SK-N-SH treated with all-trans-retinoic acid at 6 μM for 48 hours (cell line): ENCODE measurements at regions not wholly inside any gene's neighbourhood (a gene's known extent, or its start where the extent isn't known, plus 50 kb on each side); places are given as distances from the start of the nearest gene placed in this dataset.

Experiments
- ATAC-seq: fragments of 200-7000 bp; cut with Tn5 transposase; 3 replicates; pipeline ENCODE4 v1.9.1; 2020; ENCODE audit warnings: mild to moderate bottlenecking, moderate library complexity
- ARNTL ChIP-seq: fragments of 450-650 bp; formaldehyde crosslinking; IDR thresholded peaks from 2 replicates; pipeline ENCODE4 v1.5.0; 2020; ENCODE audit warnings: low read depth, mild to moderate bottlenecking, moderate library complexity, borderline replicate concordance
- BACH2 ChIP-seq: fragments of 250-450 bp; sonication (Bioruptor Pico); IDR thresholded peaks from 2 replicates; pipeline ENCODE4 v1.9.0; 2021; ENCODE audit warnings: mild to moderate bottlenecking, borderline replicate concordance
- CREB5 ChIP-seq: fragments of 250-450 bp; sonication (Bioruptor Pico); IDR thresholded peaks from 2 replicates; pipeline ENCODE4 v1.5.1; 2020; ENCODE audit warnings: low read depth, mild to moderate bottlenecking, moderate library complexity
- CSDC2 ChIP-seq: fragments of 250-450 bp; sonication (Bioruptor Pico); IDR thresholded peaks from 2 replicates; pipeline ENCODE4 v1.5.0; 2020; ENCODE audit warnings: mild to moderate bottlenecking, moderate library complexity
- CSRNP3 ChIP-seq: fragments of 250-450 bp; sonication (Bioruptor Pico); IDR thresholded peaks from 2 replicates; pipeline ENCODE4 v1.5.1; 2021; ENCODE audit warnings: mild to moderate bottlenecking, moderate library complexity
- ESRRG ChIP-seq: fragments of 250-450 bp; sonication (Bioruptor Pico); IDR thresholded peaks from 2 replicates; pipeline ENCODE4 v1.6.1; 2021; ENCODE audit warnings: mild to moderate bottlenecking
- GLIS3 ChIP-seq: fragments of 250-450 bp; sonication (Bioruptor Pico); IDR thresholded peaks from 2 replicates; pipeline ENCODE4 v1.5.0; 2020; ENCODE audit warnings: mild to moderate bottlenecking, moderate library complexity
- ISL1 ChIP-seq: fragments of 250-450 bp; sonication (Bioruptor Pico); IDR thresholded peaks from 2 replicates; pipeline ENCODE4 v2.1.2; 2022; ENCODE audit warnings: mild to moderate bottlenecking, moderate library complexity
- POU6F1 ChIP-seq: fragments of 250-450 bp; sonication (Bioruptor Pico); IDR thresholded peaks from 2 replicates; pipeline ENCODE4 v1.8.0; 2021; ENCODE audit warnings: low read depth, mild to moderate bottlenecking, moderate library complexity, borderline replicate concordance
- PPARA ChIP-seq: fragments of 250-450 bp; sonication (Bioruptor Pico); IDR thresholded peaks from 2 replicates; pipeline ENCODE4 v1.5.0; 2020; ENCODE audit warnings: mild to moderate bottlenecking, borderline replicate concordance
- RARB ChIP-seq: fragments of 250-450 bp; sonication (Bioruptor Pico); IDR thresholded peaks from 2 replicates; pipeline ENCODE4 v1.8.0; 2021; ENCODE audit warnings: mild to moderate bottlenecking, moderate library complexity
- TCF4 ChIP-seq: fragments of 250-450 bp; sonication (Bioruptor Pico); IDR thresholded peaks from 2 replicates; pipeline ENCODE4 v1.8.0; 2021; ENCODE audit warnings: mild to moderate bottlenecking, moderate library complexity, borderline replicate concordance
- TOX ChIP-seq: fragments of 250-450 bp; sonication (Bioruptor Pico); IDR thresholded peaks from 2 replicates; pipeline ENCODE4 v1.8.0; 2021; ENCODE audit warnings: mild to moderate bottlenecking, moderate library complexity, borderline replicate concordance
- TSHZ2 ChIP-seq: fragments of 250-450 bp; sonication (Bioruptor Pico); IDR thresholded peaks from 2 replicates; pipeline ENCODE4 v1.5.0; 2020; ENCODE audit warnings: mild to moderate bottlenecking, moderate library complexity
- ZC3H10 ChIP-seq: fragments of 250-450 bp; sonication (Bioruptor Pico); IDR thresholded peaks from 2 replicates; pipeline ENCODE4 v1.5.1; 2021; ENCODE audit warnings: mild to moderate bottlenecking, moderate library complexity
- ZFP3 ChIP-seq: fragments of 250-450 bp; sonication (Bioruptor Pico); IDR thresholded peaks from 2 replicates; pipeline ENCODE4 v1.5.0; 2020; ENCODE audit warnings: mild to moderate bottlenecking, moderate library complexity
- ZFP30 ChIP-seq: fragments of 450-650 bp; formaldehyde crosslinking; IDR thresholded peaks from 2 replicates; pipeline ENCODE4 v1.5.0; 2022; ENCODE audit warnings: mild to moderate bottlenecking, moderate library complexity
- ZNF565 ChIP-seq: fragments of 450-650 bp; formaldehyde crosslinking; conservative IDR thresholded peaks from 2 replicates; pipeline ENCODE4 v1.5.0; 2020; ENCODE audit warnings: low read depth, mild to moderate bottlenecking, moderate library complexity
- ZNF70 ChIP-seq: fragments of 450-650 bp; formaldehyde crosslinking; IDR thresholded peaks from 2 replicates; pipeline ENCODE4 v1.5.0; 2020; ENCODE audit warnings: mild to moderate bottlenecking, moderate library complexity
- ZNF8 ChIP-seq: fragments of 450-650 bp; formaldehyde crosslinking; IDR thresholded peaks from 2 replicates; pipeline ENCODE4 v1.5.0; 2020; ENCODE audit warnings: mild to moderate bottlenecking, moderate library complexity

GRCh38 chr3:74273091-74273490, 341.4 kb downstream of the CNTN3 start:
- no peak for ATAC-seq

GRCh38 chr3:74271541-74271940, 342.9 kb downstream of the CNTN3 start:
- no peak for ATAC-seq
- TF ChIP-seq CREB5 (CRISPR knock-in tag): no peak
- TF ChIP-seq ZNF70: no peak
- no peak for TF ChIP-seq TOX (CRISPR knock-in tag)
- no peak for TF ChIP-seq ISL1 (CRISPR knock-in tag)
- no peak for TF ChIP-seq ARNTL (CRISPR knock-in tag)
- TF ChIP-seq ZC3H10 (CRISPR knock-in tag): no peak
- TF ChIP-seq GLIS3: no peak
- TF ChIP-seq RARB: no peak
- TF ChIP-seq ZFP3 (CRISPR knock-in tag): no peak
- TF ChIP-seq POU6F1 (CRISPR knock-in tag): no peak

More at GRCh38 chr3:74273091-74273490, 341.4 kb downstream of the CNTN3 start:
- no peak for TF ChIP-seq ZFP30 (CRISPR knock-in tag)
- no peak for TF ChIP-seq CSDC2 (CRISPR knock-in tag)
- TF ChIP-seq ARNTL (CRISPR knock-in tag): no peak
- no peak for TF ChIP-seq POU6F1 (CRISPR knock-in tag)
- TF ChIP-seq TSHZ2 (CRISPR knock-in tag): no peak
- no peak for TF ChIP-seq TCF4 (CRISPR knock-in tag)
- TF ChIP-seq ZNF565 (CRISPR knock-in tag): no peak
- TF ChIP-seq ESRRG (CRISPR knock-in tag): no peak
- no peak for TF ChIP-seq CSRNP3 (CRISPR knock-in tag)
- no peak for TF ChIP-seq ZFP3 (CRISPR knock-in tag)
- TF ChIP-seq PPARA (CRISPR knock-in tag): no peak
- no peak for TF ChIP-seq BACH2 (CRISPR knock-in tag)

- TF ChIP-seq TCF4 (CRISPR knock-in tag) (no peak), TOX (CRISPR knock-in tag) (no peak), CREB5 (CRISPR knock-in tag) (no peak), ZNF8 (no peak), BACH2 (CRISPR knock-in tag) (no peak), PPARA (CRISPR knock-in tag) (no peak)
- TF ChIP-seq, all 23 proteins: peak for 0
- ATAC-seq: no peak
These were observed 344.8 kb downstream of the CNTN3 start for GRCh38 chr3:74269689-74270088.
